HG02870 (cell line): ENCODE measurements at regions not wholly inside any gene's neighbourhood (a gene's known extent, or its start where the extent isn't known, plus 50 kb on each side); places are given as distances from the start of the nearest gene placed in this dataset.

Experiments used
- ATAC-seq: cut with Tn5 transposase; IDR thresholded peaks from one replicate; pipeline ENCODE4 v1.9.1; 2021; ENCODE audit warnings: mild to moderate bottlenecking, moderate library complexity; ENCODE audit not compliant: unreplicated experiment

DNA sequence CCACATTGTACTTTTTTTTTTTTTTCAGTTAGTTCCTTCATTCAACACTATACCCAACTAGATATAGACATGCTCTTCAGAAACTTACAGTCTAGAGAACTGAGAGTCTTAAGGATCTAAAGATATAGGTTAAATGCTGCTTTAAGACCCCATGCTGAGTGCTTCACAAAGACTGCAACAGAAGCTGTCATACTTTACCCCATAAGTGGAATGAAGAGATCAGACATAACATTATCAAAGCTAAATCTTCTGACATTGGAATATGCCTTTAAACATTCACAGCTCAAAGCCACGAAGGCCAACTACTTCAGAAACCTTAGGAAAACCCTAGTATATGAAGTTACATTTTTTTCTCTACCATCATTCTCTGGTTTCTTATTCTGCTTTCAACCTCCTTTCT lies 666.4 kb downstream of the KCNT2 start:
- no peak for ATAC-seq

DNA sequence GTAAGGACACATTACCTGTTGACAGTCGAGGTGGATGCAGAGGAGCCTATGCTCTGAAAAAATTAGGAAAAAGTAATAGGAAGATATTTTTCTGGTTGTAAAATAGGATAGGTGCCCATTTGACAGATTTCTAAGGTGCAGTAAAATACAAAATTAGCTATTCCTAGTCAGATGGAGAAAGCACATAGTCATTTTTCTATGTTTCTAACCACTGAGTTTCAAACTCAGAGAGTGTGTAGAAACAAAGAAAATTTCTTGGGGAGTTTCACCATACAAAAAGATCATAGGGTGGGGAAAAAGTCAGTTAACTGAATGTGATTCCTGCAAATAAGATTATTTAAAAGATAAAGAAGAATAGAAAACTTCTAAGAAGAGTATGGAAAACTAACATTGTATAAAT lies 666.9 kb downstream of the KCNT2 start:
- ATAC-seq, result no peak

DNA sequence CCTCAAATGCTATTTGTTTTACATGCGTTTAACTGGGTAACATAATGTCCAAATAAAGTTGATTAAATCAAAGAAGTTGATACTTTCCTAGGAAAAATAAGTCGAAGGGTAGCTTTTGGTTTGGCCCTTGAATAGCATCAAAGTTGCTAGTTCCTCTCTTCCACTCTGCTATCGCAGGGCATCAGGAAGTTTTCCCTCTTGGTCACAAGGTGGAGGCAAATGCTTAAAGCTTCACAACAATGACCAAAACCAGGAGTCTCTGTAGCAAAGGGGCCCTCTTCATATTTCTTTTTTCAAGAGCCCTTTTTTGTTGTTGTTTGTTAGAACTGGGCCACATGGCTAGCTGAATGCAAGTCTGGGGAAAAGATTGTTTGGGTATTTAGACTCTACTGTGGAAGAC lies 668.4 kb downstream of the KCNT2 start:
- ATAC-seq, result no peak

DNA sequence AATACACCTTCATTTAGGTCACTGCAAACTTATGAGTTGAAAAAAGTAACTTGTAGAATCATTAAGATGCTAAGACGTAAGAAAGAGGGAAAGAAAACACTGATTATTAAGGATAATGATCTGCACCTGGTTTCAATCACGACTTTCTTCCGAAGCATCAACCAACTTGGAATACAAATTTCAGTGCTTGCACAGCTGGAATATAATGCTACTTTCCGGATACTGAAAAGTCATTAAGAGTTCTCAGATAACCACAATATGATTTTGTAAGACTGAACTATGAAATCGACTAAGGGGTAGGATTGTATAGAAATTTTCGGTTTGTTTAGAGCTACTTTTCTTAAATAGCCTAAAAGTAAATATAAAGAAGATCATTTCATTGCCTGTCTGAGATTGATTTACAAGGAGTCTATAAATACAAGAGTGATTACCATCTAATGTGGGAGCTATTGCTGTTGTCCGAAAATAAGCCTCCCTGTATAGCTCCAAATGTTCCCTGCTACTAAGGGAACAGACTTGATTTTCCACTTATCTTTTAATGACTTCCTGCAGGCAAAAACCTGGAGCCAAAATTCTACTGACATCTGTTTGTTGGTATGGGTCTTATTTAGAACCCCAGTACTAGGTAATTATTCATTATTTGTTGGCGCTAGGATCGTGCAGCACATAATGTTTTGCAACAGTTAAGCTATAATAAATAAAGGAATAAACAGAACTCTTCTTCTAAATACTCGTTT lies 673.3 kb downstream of the KCNT2 start:
- ATAC-seq, result no peak

DNA sequence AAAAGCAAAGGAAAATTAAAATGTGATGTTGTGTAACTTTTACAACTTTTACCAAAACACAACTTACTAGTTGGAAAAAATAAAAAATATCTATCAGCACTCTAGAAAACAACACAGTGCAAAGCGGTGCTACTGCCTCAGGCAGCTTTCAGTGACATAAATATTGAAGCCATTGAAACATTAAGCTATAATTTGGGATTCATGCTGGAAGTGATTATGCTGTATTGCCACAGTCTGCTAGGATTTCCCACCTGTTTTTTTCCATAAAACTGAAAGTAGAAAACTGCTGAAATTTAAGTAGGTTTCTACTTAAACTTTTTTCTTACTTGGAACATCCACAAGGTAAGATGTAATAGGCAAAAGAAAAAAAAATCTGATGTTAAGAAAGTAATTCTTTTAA lies 674.4 kb downstream of the KCNT2 start:
- ATAC-seq, result no peak

DNA sequence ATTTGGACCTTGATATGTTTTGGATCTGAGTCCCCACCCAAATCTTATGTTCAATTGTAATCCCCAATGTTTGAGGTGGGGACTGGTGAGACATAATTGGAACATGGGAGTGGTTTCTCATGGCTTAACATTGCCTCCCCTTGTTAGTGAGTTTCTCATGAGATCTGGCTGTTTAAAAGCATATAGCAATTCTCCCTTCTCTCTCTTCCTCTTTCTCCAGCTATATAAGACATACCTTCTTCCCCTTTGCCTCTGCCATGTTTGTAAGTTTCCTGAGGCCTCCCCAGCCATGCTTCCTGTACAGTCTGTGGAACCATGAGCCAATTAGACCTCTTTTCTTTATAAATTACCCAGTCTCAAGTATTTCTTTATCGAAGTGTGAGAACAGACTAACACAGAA lies 692.4 kb downstream of the KCNT2 start:
- no peak for ATAC-seq

DNA sequence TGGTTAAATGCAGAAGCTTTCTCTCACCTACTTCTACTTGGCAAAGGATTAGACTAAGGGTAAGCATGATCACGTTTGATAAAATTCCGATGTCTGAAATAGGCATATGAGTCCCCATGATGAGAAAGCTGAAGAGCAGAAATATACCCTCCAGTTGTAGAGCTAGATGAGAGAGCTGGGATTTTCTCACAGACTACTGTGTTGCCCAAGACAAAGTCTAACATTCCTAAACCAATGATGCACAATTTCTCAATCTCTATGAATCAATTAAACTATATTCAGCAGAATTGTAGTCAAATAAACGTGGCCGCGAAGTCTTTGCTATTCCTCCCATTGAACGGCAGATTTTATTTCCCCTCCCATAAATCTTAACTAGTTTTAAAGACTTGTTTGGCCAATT lies 699.2 kb downstream of the KCNT2 start:
- no peak for ATAC-seq

DNA sequence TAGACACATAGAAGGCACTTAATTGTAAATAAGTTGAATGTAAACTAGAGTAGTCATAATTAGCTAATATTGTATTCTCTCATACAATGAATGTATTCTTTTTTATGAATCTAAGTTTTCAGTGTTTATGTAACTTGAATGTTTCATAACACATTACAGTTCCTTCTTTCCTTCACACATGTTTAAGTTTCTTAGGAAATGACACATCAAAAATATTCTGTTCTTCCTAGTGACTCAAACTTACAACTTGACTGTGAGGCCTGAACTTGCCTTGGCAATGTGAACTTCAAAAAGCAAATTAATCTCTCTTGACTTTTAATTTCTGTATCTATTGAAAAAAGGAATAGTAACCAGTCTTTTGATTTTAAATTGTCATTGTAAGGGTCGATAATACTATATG lies 700.1 kb downstream of the KCNT2 start:
- ATAC-seq, result no peak

DNA sequence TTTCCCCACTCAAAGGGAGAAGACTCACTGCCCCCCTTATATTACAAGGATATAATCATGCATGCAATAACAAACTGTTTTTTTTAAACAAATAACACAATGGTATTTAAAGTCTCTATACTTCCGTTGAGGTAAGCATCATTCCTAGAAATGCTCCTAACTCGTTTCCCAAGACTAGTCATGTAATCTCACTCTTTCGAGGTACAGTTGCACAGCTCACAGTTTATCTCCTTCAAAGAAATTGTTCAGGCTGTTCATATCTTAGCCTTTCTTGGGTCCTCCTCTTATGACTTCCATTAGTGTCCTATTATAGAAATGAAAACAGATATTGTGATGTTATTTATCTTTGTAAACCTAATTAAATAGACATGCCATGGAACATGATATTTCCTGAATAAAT lies 705.0 kb downstream of the KCNT2 start:
- ATAC-seq, result no peak

DNA sequence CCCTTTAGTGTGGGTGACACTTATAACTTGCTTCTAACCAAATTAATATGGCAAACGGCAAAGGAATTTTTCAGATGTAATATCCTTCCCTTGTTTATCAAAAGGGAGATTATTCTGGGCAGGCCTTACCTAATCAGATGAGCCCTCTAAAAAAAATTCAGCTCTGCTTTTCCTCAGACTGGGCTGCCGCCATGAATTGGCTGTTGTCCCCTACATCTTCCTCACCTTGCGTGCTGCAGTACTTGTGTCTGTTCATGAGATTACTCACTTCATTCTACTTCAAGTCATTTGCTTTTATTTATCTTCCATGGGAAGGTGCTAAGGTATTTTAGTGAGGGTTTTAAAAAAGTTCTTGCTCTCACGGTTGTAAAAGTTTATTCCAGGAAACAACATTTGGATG lies 705.5 kb downstream of the KCNT2 start:
- ATAC-seq, result no peak

DNA sequence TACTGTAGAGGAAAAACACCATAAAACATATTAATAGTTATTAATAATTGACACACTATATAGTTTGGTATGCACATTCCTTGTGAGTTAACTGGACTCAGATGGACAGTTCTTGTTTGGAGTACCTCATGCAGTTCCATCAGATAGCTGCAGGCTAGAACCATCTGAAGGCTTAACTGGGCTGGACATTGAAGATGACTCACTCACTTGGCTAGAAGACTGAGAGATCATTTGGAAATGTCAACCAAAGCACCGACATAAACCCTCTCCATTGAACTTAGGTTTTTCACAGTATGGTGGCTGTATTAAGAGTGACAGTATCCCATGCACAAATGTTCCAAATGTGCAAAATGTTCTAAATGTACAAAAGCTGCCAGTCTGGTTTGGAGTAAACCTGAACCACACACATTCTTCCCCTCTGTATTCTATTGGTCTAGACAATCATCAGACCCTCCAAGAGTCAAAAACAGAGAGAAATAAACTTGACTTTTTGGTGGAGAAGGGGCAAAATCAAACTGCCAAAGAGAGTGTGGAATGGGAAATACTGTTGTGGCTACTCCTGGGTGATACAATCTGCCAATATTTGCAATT lies 708.4 kb downstream of the KCNT2 start:
- ATAC-seq, result no peak

DNA sequence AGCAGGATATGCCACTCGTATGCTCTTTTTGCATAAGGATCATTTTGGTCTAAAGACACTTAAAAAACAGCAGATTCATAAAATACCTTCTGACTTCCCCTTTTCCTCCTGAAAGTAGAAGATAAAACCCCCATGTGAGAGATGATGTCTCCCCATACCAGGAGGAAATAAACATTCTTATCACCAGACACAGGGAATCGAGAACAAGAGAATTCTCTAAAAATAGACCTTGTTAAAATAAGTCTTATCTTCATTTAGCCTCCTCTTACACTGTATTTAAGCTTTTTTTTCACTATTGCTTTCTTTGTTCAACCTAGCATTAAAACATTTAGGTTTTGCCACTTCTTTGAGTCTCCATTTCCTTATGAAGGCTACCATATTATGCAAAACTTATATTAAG lies 709.3 kb downstream of the KCNT2 start:
- ATAC-seq, result no peak

DNA sequence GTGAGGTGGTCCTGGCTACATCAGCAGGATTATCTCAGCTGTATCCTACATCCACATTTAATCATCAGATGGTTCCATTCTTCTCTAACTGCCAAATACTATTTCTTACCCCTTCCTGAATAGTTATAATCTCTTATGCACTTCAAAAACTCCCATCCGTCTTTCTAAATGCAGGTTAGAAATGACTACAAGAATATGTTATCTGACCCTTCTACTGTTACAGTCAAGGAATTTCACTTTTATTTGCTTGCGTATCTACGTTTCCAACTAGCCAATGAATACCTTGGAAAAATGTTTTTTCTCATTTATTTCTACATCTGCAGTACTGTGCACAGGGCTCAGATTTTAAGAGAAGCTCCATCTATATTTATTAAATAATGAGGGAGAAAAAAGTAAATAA lies 709.9 kb downstream of the KCNT2 start:
- ATAC-seq, result no peak

DNA sequence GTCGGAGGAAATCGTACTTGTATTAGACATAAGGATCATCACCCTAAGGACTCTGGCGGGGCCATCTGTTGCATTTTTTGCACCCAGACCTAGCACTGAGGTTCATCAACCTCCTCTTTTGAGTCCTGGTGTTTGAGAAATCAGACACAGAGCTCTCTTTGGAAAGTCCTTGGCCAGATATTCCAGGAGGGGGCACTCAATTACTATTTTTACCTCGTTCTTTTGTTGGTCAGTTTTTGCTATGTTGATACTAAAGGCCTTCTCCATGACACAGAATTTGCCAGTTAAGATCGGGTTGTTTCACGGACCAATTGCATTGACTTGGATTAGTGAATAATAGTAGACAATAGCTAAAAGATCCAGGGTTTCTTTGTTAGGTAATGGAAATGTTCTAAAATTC lies 711.2 kb downstream of the KCNT2 start:
- ATAC-seq, result no peak

DNA sequence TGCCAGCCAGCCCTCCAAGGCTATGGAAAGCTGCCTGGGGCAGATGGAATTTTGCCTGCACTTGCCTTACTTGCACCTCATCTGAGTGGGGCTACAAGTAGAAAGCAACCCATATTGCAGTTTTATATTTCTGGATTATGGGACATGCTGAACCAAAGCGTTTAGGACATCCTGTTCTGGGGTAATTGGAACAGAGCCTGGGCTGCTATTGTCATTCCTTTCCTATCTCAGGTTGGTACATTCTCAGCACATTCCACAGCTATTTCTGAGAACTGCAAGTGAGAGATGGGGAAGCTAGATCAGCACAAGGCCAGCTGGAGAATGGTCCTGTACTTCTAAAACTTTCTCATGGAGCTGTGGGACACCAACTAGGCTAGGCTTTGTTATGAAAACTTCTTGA lies 713.8 kb downstream of the KCNT2 start:
- no peak for ATAC-seq

DNA sequence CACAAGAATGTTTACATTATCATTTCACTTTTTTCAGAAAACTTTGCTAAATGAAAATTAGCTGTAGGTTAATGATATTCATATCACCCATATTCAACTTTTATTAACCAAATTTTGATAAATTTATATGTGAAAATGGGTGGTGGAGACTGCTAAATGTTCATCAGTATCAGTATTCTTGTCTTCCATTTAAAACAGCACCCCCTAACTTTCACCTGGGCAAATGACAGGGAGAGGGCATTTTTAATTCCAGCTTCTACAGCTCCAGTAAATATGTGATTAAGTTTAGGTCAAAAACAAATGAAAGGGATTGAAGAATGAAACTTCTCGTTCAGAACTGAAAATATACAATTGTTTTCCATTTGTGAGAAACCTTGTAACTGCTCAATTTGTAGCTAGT lies 722.2 kb downstream of the KCNT2 start:
- no peak for ATAC-seq

DNA sequence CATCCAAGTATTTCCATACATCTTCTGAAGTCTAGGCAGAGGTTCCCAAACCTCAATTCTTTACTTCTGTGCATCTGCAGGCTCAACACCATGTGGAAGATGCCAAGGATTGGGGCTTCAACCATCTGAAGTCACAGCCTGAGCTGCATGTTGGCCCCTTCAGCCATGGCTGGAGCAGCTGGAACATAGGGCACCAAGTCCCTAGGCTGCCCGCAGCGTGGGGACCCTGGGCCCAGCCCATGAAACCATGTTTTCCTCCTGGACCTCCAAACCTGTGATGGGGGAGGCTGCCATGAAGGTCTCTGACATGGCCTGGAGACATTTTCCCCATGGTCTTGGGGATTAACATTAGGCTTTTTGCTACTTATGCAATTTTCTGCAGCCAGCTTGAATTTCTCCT lies 729.8 kb downstream of the KCNT2 start:
- ATAC-seq, result no peak

DNA sequence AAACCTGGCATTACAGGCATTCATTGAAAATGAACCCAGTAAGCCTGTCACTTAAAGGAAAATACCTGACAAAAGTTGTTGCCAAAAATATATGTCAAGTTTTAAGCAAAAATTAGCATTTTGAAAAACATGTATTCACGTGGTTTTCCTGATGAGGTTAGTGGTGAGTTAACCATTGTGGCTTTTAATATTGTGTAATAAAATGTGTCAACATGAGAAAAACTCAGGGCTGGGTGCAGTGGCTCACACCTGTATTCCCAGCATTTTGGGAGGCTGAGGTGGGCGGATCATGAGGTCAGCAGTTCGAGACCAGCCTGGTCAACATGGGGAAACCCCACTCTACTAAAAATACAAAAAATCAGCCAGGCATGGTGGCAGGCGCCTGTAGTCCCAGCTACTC lies 731.4 kb downstream of the KCNT2 start:
- no peak for ATAC-seq

DNA sequence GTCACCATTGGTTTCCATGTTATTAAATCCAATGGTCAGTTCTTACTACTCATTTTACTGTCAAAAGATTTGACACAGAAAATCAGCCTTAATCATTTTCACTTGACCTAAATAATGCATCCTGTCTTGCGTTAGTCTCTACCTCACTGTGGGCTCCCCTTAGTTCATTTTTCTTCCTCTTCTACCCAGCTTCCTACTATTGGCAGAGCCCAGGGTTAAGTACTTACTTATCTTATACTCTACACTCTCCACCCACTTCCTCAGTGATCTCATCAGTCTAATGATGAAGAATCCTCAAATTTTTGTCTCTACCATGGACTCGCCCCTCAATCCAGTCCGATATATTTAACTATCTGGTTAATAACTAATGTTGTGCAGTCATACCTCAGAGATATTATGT lies 735.9 kb downstream of the KCNT2 start:
- ATAC-seq, result no peak

DNA sequence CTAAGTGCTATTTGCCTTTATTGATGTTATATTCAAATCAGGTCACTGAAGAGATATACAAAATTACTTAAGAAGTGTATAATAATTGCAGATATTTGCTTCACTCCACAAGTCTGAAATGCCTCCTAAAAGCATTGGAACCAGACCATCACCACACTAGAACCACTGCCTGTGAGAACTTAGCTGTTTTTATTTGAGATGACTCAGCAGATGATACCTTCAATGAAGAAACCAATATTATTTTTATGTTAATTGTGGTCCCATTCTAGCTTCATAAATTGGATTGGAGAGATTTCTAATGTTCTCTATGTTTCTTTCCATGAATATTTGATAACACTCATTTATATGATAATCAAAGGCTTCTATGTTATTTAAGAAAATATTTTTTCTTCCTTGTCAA lies 740.6 kb downstream of the KCNT2 start:
- ATAC-seq, result no peak

DNA sequence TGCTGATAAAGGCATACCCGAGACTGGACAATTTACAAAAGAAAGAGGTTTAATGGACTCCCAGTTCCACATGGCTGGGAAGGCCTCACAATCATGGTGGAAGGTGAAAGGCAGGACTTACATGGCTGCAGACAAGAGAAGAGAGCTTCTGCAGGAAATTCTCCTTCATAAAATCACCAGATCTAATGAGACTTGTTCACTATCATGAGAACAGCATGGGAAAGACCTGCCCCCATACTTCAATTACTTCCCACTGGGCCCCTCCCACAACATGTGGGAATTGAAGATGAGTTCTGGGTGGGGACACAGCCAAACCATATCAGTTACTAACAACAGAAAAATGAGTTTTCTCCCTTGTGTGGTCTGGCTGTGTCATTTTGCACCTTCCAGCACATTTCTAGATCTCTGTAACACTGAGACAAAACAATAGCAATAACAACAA lies 741.4 kb downstream of the KCNT2 start:
- ATAC-seq, result no peak

DNA sequence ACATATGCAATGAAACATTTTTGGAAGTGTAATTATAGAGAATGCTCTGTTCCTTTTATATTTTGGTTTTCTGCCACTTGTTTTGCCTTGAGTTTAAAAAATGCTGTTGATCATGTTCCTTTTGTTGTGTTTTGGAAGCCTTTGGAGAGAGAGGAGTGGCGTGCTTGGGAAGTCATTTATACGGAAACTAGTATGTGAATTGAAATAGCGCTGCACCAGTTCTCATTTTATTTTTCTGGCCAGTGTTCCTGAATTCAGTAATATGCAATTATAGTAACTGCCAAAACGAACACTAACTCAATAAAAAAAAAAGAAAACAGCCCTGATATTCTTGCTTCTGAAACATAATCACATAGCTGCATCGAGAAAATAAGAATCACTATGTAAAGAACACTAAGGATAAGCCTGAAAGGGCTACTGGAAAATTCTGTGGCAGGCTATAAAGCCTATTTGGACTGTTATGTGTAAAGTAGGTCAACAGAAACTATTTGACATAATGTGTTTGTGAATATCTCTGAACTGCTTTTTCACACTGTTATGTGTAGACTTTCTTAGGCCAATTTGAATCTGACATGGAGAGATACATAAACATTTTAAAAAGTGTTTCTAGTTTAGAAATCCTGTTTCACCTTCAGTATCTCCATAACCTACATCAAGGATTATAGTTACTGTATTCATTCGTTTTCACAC lies 742.0 kb downstream of the KCNT2 start:
- no peak for ATAC-seq
